Fibroblast of the aortic adventitia (primary cell): ENCODE measurements at regions not wholly inside any gene's neighbourhood (a gene's known extent, or its start where the extent isn't known, plus 50 kb on each side); places are given as distances from the start of the nearest gene placed in this dataset.

Experiments used
- DNase-seq: peaks from one replicate; pipeline ENCODE4 v3.0.0-alpha.2; 2010; ENCODE audit warnings: low read depth
- H3K4me3 ChIP-seq: 2 replicates; pipeline ENCODE4 v1.5.1; 2011; ENCODE audit warnings: low read depth, mild to moderate bottlenecking, control low read depth, low read length, moderate library complexity
- CTCF ChIP-seq: IDR thresholded peaks from 2 replicates; pipeline ENCODE4 v1.5.1; 2011; ENCODE audit warnings: mild to moderate bottlenecking, low read length, control low read depth, inconsistent platforms; ENCODE audit not compliant: insufficient read depth

DNA sequence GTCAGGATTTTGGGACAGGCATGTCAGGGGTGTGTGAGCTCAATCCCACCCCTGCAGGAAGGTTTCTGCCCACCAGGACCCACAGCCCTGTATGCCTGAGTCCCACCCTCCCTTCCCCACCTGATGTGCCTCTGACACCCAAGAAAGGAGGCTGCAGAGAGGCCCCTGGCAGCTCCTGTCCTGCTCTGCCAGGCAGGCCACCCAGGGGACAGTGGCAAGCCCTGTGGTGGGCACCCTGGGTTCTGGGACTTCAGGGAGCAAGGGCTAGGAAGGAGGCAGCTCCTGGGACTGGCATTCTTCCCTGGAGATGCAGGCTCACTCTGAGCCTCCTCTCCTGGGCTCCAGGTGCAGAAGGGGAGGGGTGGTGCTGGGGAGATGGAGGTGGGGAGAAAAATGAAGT lies 234.5 kb upstream of the B3GAT1 start:
- no peak overlapping the region for H3K4me3 ChIP-seq
- DNase-seq: no peak
- TF ChIP-seq CTCF: no peak

DNA sequence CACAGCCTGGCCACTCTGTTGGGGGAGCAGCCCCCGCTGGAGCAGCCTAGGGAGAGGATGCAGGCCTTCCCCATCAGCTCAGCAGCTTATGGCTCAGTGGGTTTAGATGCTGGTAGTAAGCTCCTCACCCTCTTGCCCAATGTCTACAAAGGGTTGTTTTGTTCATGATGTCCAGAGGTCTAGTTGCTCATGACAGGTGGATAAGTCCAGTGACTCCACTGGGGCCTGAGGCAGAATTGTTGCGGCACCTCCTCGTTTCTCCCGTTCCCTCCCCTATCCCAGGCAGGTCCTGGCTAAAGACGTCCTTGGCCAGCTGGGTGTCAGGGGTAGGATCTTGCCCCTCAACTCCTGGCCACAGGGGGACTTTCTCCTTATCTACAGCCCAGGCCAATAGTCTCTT lies 233.5 kb upstream of the B3GAT1 start:
- H3K4me3 ChIP-seq: no peak overlapping the region
- no peak for TF ChIP-seq CTCF
- no peak for DNase-seq

GRCh38 chr11:134644476-134645456 lies 232.7 kb upstream of the B3GAT1 start:
- TF ChIP-seq CTCF: no peak
- DNase-seq: no peak
- H3K4me3 ChIP-seq: no peak overlapping the region

- TF ChIP-seq CTCF: no peak
- DNase-seq: no peak
- H3K4me3 ChIP-seq: no peak overlapping the region
Measured at GRCh38 chr11:134643115-134644012, 231.3 kb upstream of the B3GAT1 start.

DNA sequence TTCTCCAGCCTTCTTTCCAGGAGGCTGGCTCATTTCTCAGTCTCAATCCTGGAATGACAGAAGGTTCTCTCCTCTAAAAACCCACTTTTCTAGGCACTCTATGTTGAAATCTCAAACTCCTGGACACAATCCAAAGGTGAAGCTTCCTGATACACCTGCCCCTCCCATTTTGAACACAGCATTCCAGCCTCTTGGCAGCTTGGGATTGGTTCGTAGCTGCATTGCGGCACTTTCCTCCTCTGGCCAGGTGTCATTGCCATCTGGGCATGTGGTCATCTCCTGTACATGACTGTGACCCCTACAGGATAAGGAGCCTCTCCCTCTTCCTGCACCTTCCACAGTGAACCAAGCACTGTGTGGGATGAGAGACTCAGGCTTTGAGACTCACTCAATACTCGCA lies 230.2 kb upstream of the B3GAT1 start:
- no peak overlapping the region for H3K4me3 ChIP-seq
- DNase-seq: no peak
- no peak for TF ChIP-seq CTCF

- no peak for DNase-seq
- no peak for TF ChIP-seq CTCF
- H3K4me3 ChIP-seq: no peak overlapping the region
Measured at GRCh38 chr11:134640971-134641968, 229.2 kb upstream of the B3GAT1 start.
